Right lobe of liver (tissue), 4 donors: ENCODE measurements at regions not wholly inside any gene's neighbourhood (a gene's known extent, or its start where the extent isn't known, plus 50 kb on each side); places are given as distances from the start of the nearest gene placed in this dataset.

Source experiments
- POLR2A ChIP-seq: fragments of 450-650 bp; IDR thresholded peaks from one replicate; pipeline ENCODE4 v1.6.1; 2017; ENCODE audit warnings: antibody characterized with exemption, mild to moderate bottlenecking
- TF ChIP-seq, protein P1 (sequence below), 4 donors: fragments of 200-600 bp in 3 of 4; fragments of 450-650 bp in 1 of 4; IDR thresholded peaks; one replicate each; pipeline versions ENCODE4 v1.5.1 to v1.8.0; 2016 to 2022; ENCODE audit warnings: antibody characterized with exemption in 4 of 4, mild to moderate bottlenecking in 2 of 4
- donor health status: DM: no; HTN: no; CAD: no.
- donor health status: DM: no; HTN: no; CAD: no.
- donor health status: DM: no; HTN: yes; CAD: no.

DNA sequence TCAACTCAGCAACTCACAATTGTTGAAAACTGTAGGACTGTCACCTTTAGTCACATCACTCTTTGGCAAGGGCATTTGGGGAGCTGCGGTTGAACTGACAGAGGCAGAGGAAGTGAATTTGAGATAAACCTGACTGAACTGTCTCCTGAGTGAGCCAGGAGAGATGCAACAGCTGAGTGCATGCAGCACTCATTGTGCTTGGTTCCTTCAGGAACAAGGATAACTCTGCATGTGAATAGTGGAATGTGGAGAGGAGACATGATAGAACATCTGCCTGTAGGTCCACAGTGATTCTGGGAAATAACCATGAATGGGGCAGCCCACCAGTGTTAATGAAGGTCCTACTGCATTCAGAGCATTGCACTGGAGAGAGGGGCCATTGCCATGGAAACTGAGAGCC is 494.7 kb downstream of the STK39 start:
- TF ChIP-seq, protein P1, sequence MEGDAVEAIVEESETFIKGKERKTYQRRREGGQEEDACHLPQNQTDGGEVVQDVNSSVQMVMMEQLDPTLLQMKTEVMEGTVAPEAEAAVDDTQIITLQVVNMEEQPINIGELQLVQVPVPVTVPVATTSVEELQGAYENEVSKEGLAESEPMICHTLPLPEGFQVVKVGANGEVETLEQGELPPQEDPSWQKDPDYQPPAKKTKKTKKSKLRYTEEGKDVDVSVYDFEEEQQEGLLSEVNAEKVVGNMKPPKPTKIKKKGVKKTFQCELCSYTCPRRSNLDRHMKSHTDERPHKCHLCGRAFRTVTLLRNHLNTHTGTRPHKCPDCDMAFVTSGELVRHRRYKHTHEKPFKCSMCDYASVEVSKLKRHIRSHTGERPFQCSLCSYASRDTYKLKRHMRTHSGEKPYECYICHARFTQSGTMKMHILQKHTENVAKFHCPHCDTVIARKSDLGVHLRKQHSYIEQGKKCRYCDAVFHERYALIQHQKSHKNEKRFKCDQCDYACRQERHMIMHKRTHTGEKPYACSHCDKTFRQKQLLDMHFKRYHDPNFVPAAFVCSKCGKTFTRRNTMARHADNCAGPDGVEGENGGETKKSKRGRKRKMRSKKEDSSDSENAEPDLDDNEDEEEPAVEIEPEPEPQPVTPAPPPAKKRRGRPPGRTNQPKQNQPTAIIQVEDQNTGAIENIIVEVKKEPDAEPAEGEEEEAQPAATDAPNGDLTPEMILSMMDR (IDR thresholded peaks at IDR 0.05), result no peak
- no peak for TF ChIP-seq POLR2A
